IMR-90 (cell line): ENCODE measurements at regions not wholly inside any gene's neighbourhood (a gene's known extent, or its start where the extent isn't known, plus 50 kb on each side); places are given as distances from the start of the nearest gene placed in this dataset.

Source experiments
- ATAC-seq: fragments of 200-7000 bp; cut with Tn5 transposase; 2 replicates; pipeline ENCODE4 v1.9.1; 2020; ENCODE audit warnings: low read depth, mild to moderate bottlenecking, moderate library complexity
- BruUV-seq: library from RNA; stranded (reverse); fragments of 400-500 nt; replicated peaks from 2 replicates; lab custom pipeline; 2021; lab: Mats Ljungman, UMichigan
- CTCF ChIA-PET: fragments of 300-600 bp; formaldehyde crosslinking; extraction: SDS; loops from one replicate; lab custom pipeline; 2021; ENCODE audit warnings: antibody characterized with exemption; lab: Yijun Ruan, JAX
- POLR2A ChIA-PET: fragments of 300-600 bp; sonication (Branson Sonifier 250); formaldehyde crosslinking; loops from one replicate; lab custom pipeline; 2022; ENCODE audit warnings: antibody characterized with exemption; ENCODE audit not compliant: unreplicated experiment; lab: Charles Lee
- DNase-seq: peaks from one replicate; pipeline ENCODE4 v3.0.0; 2013
- H2AFZ ChIP-seq: replicated peaks from 2 replicates; pipeline ENCODE3; 2013; ENCODE audit warnings: low read length, mild to moderate bottlenecking; ENCODE audit not compliant: poor library complexity
- H2AK5ac ChIP-seq: 2 replicates; pipeline ENCODE4 v1.6.1; 2013; ENCODE audit warnings: low read depth, low read length, inconsistent platforms
- H2AK9ac ChIP-seq: replicated peaks from 2 replicates; pipeline ENCODE3; 2013; ENCODE audit warnings: mild to moderate bottlenecking, low read depth, low read length, moderate library complexity; ENCODE audit not compliant: poor library complexity
- H2BK120ac ChIP-seq: 2 replicates; pipeline ENCODE4 v1.6.1; 2013; ENCODE audit warnings: low read depth, low read length, inconsistent platforms
- H2BK15ac ChIP-seq: 3 replicates; pipeline ENCODE4 v1.6.1; 2013; ENCODE audit warnings: low read depth, low read length, inconsistent platforms
- H2BK20ac ChIP-seq: 2 replicates; pipeline ENCODE4 v1.6.1; 2013; ENCODE audit warnings: low read depth, mild to moderate bottlenecking, inconsistent platforms, low read length, moderate library complexity
- H2BK5ac ChIP-seq: 2 replicates; pipeline ENCODE4 v1.6.1; 2013; ENCODE audit warnings: mild to moderate bottlenecking, low read depth, low read length, inconsistent platforms; ENCODE audit not compliant: poor library complexity, severe bottlenecking
- H3K14ac ChIP-seq: replicated peaks from 2 replicates; pipeline ENCODE4 v1.6.1; 2013; ENCODE audit warnings: low read depth, low read length, inconsistent platforms
- H3K18ac ChIP-seq: 2 replicates; pipeline ENCODE4 v1.6.1; 2013; ENCODE audit warnings: low read depth, low read length, control low read depth
- H3K23ac ChIP-seq: 2 replicates; pipeline ENCODE4 v1.6.1; 2013; ENCODE audit warnings: low read depth, low read length, inconsistent platforms
- H3K27ac ChIP-seq: 2 replicates; pipeline ENCODE4 v1.5.1; 2013; ENCODE audit warnings: mild to moderate bottlenecking, control low read depth, low read length; ENCODE audit not compliant: insufficient read depth
- H3K27me3 ChIP-seq: 2 replicates; pipeline ENCODE4 v1.6.1; 2013; ENCODE audit warnings: low read length; ENCODE audit not compliant: control insufficient read depth, insufficient read depth
- H3K36me3 ChIP-seq: 2 replicates; pipeline ENCODE4 v1.6.1; 2013; ENCODE audit warnings: low read length, mixed read lengths; ENCODE audit not compliant: control insufficient read depth, insufficient read depth
- H3K4ac ChIP-seq: 2 replicates; pipeline ENCODE4 v1.6.1; 2013; ENCODE audit warnings: low read depth, low read length, inconsistent platforms
- H3K4me1 ChIP-seq: 2 replicates; pipeline ENCODE4 v1.6.1; 2013; ENCODE audit warnings: low read length, mixed read lengths; ENCODE audit not compliant: control insufficient read depth, insufficient read depth
- H3K4me2 ChIP-seq: 2 replicates; pipeline ENCODE4 v1.6.1; 2013; ENCODE audit warnings: low read depth, mild to moderate bottlenecking, control low read depth, low read length, moderate library complexity
- H3K4me3 ChIP-seq: 2 replicates; pipeline ENCODE4 v1.5.1; 2013; ENCODE audit warnings: low read depth, mild to moderate bottlenecking, control low read depth, low read length, moderate library complexity; ENCODE audit not compliant: insufficient read depth
- H3K56ac ChIP-seq: 2 replicates; pipeline ENCODE4 v1.6.1; 2013; ENCODE audit warnings: low read length, inconsistent platforms; ENCODE audit not compliant: insufficient read depth; ENCODE audit errors: extremely low read depth
- H3K79me1 ChIP-seq, 2 experiments: 2 replicates each; pipeline ENCODE4 v1.6.1; 2013; ENCODE audit warnings: low read length in 2 of 2, inconsistent platforms in 1 of 2, low read depth in 1 of 2
- H3K9ac ChIP-seq: 2 replicates; pipeline ENCODE4 v1.6.1; 2013; ENCODE audit warnings: low read depth, low read length, control low read depth
- H3K9me1 ChIP-seq: 2 replicates; pipeline ENCODE4 v1.6.1; 2013; ENCODE audit warnings: low read length, inconsistent platforms; ENCODE audit not compliant: insufficient read depth
- H3K9me3 ChIP-seq: 2 replicates; pipeline ENCODE4 v1.6.1; 2013; ENCODE audit warnings: low read length; ENCODE audit not compliant: control insufficient read depth, insufficient read depth
- H4K20me1 ChIP-seq: 2 replicates; pipeline ENCODE4 v1.6.1; 2013; ENCODE audit warnings: low read length, inconsistent platforms; ENCODE audit not compliant: insufficient read depth
- H4K5ac ChIP-seq: 2 replicates; pipeline ENCODE4 v1.6.1; 2013; ENCODE audit warnings: mild to moderate bottlenecking, low read depth, low read length, control low read depth
- H4K8ac ChIP-seq, 2 experiments: 2 replicates each; pipeline ENCODE4 v1.6.1; 2013; ENCODE audit warnings: low read depth in 2 of 2, low read length in 2 of 2, control low read depth in 1 of 2, inconsistent platforms in 1 of 2
- H4K91ac ChIP-seq: 2 replicates; pipeline ENCODE4 v1.6.1; 2013; ENCODE audit warnings: low read depth, low read length, inconsistent platforms; ENCODE audit not compliant: insufficient read depth
- RAD21 ChIP-seq: IDR thresholded peaks from 2 replicates; pipeline ENCODE4 v1.6.1; 2012; ENCODE audit warnings: low read length, improper control_type of control experiment
- dilution Hi-C: fragments of 300-500 bp; cut with HindIII; formaldehyde crosslinking; loops from one replicate; pipeline ENCODE4 v1.14.3; 2018; ENCODE audit warnings: low sequenced_read_pairs; ENCODE audit not compliant: unreplicated experiment
- in situ Hi-C: fragments of 300-500 bp; cut with MboI; formaldehyde crosslinking; loops from 3 replicates; pipeline ENCODE4 v1.14.3; 2019; ENCODE audit warnings: low sequenced_read_pairs, inconsistent platforms, mixed read lengths
- intact Hi-C: fragments of 100-400 bp; cut with micrococcal nuclease; formaldehyde crosslinking; loops from 2 replicates; pipeline ENCODE4 v1.10.0; 2022

GRCh38 chr3:111249421-111249820, 177.8 kb downstream of the NECTIN3 start:
- in situ Hi-C loops (no loop called here), intact Hi-C loops (loop anchor here (5.0 kb wide), 1 partner anchor 68 kb away; no protein-coding TSS in a partner anchor), dilution Hi-C loops (no loop called here)
- H2BK120ac ChIP-seq, result no peak overlapping the region
- H2BK15ac ChIP-seq, result no peak overlapping the region
- DNase-seq (no peak), ATAC-seq (no peak)
- H2AK5ac ChIP-seq, result no peak overlapping the region
- CTCF ChIA-PET, result interaction anchor here (1.1 kb wide), 1 partner anchor 28 kb away, joined by 3 read pairs; no protein-coding TSS in a partner anchor
- BruUV-seq, result no TSS peak
- no peak overlapping the region for H3K23ac ChIP-seq
- H3K14ac ChIP-seq, result no peak overlapping the region
- no peaks in the 10 kb centered on the region for H3K79me1 ChIP-seq
- no peaks in the 10 kb centered on the region for H3K36me3 ChIP-seq
- H3K4me3 ChIP-seq, result no peak overlapping the region
- POLR2A ChIA-PET, result no interaction called here
- H3K9me3 ChIP-seq, result no peaks in the 10 kb centered on the region
- no peak overlapping the region for H4K5ac ChIP-seq
- H3K4me2 ChIP-seq, result no peak overlapping the region
- no peak overlapping the region for H3K4ac ChIP-seq
- H4K91ac ChIP-seq, result no peak overlapping the region
- no peak overlapping the region for H2AFZ ChIP-seq
- H2AK9ac ChIP-seq, result no peak overlapping the region
- H2BK20ac ChIP-seq, result no peak overlapping the region
- no peaks in the 10 kb centered on the region for H3K27me3 ChIP-seq
- no peak overlapping the region for H2BK5ac ChIP-seq
- no peak overlapping the region for H3K9ac ChIP-seq
- no peak overlapping the region for H3K18ac ChIP-seq
- no peaks in the 10 kb centered on the region; the same call in 1 of the 2 replicates for H3K9me1 ChIP-seq
- H4K8ac ChIP-seq, result no peak overlapping the region
- no peak for TF ChIP-seq RAD21
- H3K56ac ChIP-seq, result no peak overlapping the region
- peaks cover 2% of the 10 kb centered on the region; the same call in 1 of the 2 replicates for H3K4me1 ChIP-seq
- H3K27ac ChIP-seq, result no peak overlapping the region
- H4K20me1 ChIP-seq, result no peaks in the 10 kb centered on the region
